Kidney epithelial cell (primary cell): ENCODE measurements at regions not wholly inside any gene's neighbourhood (a gene's known extent, or its start where the extent isn't known, plus 50 kb on each side); places are given as distances from the start of the nearest gene placed in this dataset.
A peak's percentile ranks its signal among the peaks of the same experiment; 100 is the strongest.

Source experiments
- DNase-seq: peaks from one replicate; pipeline ENCODE4 v3.0.0-alpha.2; 2010; ENCODE audit warnings: low read depth
- H3K27me3 ChIP-seq: 2 replicates; pipeline ENCODE4 v1.6.0; 2011; ENCODE audit warnings: low read length; ENCODE audit not compliant: control insufficient read depth, insufficient read depth
- H3K36me3 ChIP-seq: 2 replicates; pipeline ENCODE4 v1.5.1; 2011; ENCODE audit warnings: low read length; ENCODE audit not compliant: control insufficient read depth, insufficient read depth
- H3K4me3 ChIP-seq: 2 replicates; pipeline ENCODE4 v1.5.1; 2011; ENCODE audit warnings: low read depth, mild to moderate bottlenecking, control low read depth, low read length
- CTCF ChIP-seq: IDR thresholded peaks from 2 replicates; pipeline ENCODE4 v1.5.1; 2011; ENCODE audit warnings: mild to moderate bottlenecking, moderate library complexity, low read length, control low read depth, inconsistent platforms; ENCODE audit not compliant: insufficient read depth, poor library complexity, severe bottlenecking

- TF ChIP-seq CTCF = no peak
Measured at GRCh38 chr16:63292036-63292435, 1255.8 kb upstream of the CDH8 start.

GRCh38 chr16:63289834-63290460, 1253.7 kb upstream of the CDH8 start:
- DNase-seq = no peak
- Histone ChIP-seq H3K4me3 (no peak overlapping the region), H3K36me3 (no peaks in the 10 kb centered on the region), H3K27me3 (no peaks in the 10 kb centered on the region)
- peak; percentile 90 for TF ChIP-seq CTCF

More at GRCh38 chr16:63292036-63292435, 1255.8 kb upstream of the CDH8 start:
- no peak for DNase-seq
- Histone ChIP-seq H3K27me3 (no peaks in the 10 kb centered on the region), H3K36me3 (no peaks in the 10 kb centered on the region), H3K4me3 (no peak overlapping the region)

- DNase-seq = peak; percentile 7
- Histone ChIP-seq H3K4me3 (no peak overlapping the region), H3K36me3 (no peaks in the 10 kb centered on the region), H3K27me3 (no peaks in the 10 kb centered on the region)
- TF ChIP-seq CTCF = no peak
Measured at GRCh38 chr16:63287401-63287800, 1251.2 kb upstream of the CDH8 start.

- H3K36me3 ChIP-seq = no peaks in the 10 kb centered on the region
- TF ChIP-seq CTCF = no peak
- H3K4me3 ChIP-seq = no peak overlapping the region
- H3K27me3 ChIP-seq = no peaks in the 10 kb centered on the region
- no peak for DNase-seq
Measured at GRCh38 chr16:63283721-63284120, 1247.5 kb upstream of the CDH8 start.

- no peak for DNase-seq
- no peak overlapping the region for H3K4me3 ChIP-seq
- TF ChIP-seq CTCF = no peak
- H3K27me3 ChIP-seq = no peaks in the 10 kb centered on the region
- H3K36me3 ChIP-seq = no peaks in the 10 kb centered on the region
Measured at GRCh38 chr16:63244631-63245030, 1208.4 kb upstream of the CDH8 start.

GRCh38 chr16:63241497-63242028, 1205.3 kb upstream of the CDH8 start:
- no peak for DNase-seq
- Histone ChIP-seq H3K4me3 (no peak overlapping the region), H3K36me3 (no peaks in the 10 kb centered on the region), H3K27me3 (no peaks in the 10 kb centered on the region)
- no peak for TF ChIP-seq CTCF
